Testis (tissue), 2 donors: ENCODE measurements at regions not wholly inside any gene's neighbourhood (a gene's known extent, or its start where the extent isn't known, plus 50 kb on each side); places are given as distances from the start of the nearest gene placed in this dataset.

Source experiments
- DNase-seq: peaks from one replicate; pipeline ENCODE4 v3.0.0-alpha.2; 2019
- H3K27ac ChIP-seq, 2 donors: fragments of 200-600 bp; sonication (generic); one replicate each; pipeline ENCODE4 v1.5.1; 2019
- H3K27me3 ChIP-seq: fragments of 200-600 bp; sonication (generic); one replicate; pipeline ENCODE4 v1.5.1; 2019
- H3K36me3 ChIP-seq: fragments of 200-600 bp; sonication (generic); one replicate; pipeline ENCODE4 v1.5.1; 2017; ENCODE audit warnings: low read depth; ENCODE audit errors: missing control alignments
- H3K4me1 ChIP-seq: fragments of 200-600 bp; sonication (generic); one replicate; pipeline ENCODE4 v1.5.1; 2019
- H3K4me3 ChIP-seq, 2 donors: fragments of 200-600 bp; sonication (generic); one replicate each; pipeline ENCODE4 v1.5.1; 2017 to 2019
- H3K9me3 ChIP-seq: fragments of 200-600 bp; sonication (generic); one replicate; pipeline ENCODE4 v1.5.1; 2017
- POLR2A ChIP-seq: fragments of 450-650 bp; IDR thresholded peaks from one replicate; pipeline ENCODE4 v1.6.1; 2017; ENCODE audit warnings: antibody characterized with exemption, mild to moderate bottlenecking, moderate library complexity
- WGBS, 2 donors: methylation state at CpG; one replicate each; pipeline ENCODE4 v1.1.5; 2018; 5-methylcytosine and 5-hydroxymethylcytosine counted together
- intact Hi-C: fragments of 100-400 bp; cut with DNase I; formaldehyde crosslinking; loops from one replicate; pipeline ENCODE4 v1.15.1; 2023; ENCODE audit warnings: low total_unique reads
- TF ChIP-seq, protein P1 (sequence below), 3 experiments: fragments of 450-650 bp in 2 of 3; fragments of 200-600 bp in 1 of 3; sonication (generic) in 1 of 3; IDR thresholded peaks; one replicate each; pipeline ENCODE4 v1.5.1; 2016 to 2019; ENCODE audit warnings: antibody characterized with exemption in 3 of 3, mild to moderate bottlenecking in 2 of 3, moderate library complexity in 1 of 3

DNA sequence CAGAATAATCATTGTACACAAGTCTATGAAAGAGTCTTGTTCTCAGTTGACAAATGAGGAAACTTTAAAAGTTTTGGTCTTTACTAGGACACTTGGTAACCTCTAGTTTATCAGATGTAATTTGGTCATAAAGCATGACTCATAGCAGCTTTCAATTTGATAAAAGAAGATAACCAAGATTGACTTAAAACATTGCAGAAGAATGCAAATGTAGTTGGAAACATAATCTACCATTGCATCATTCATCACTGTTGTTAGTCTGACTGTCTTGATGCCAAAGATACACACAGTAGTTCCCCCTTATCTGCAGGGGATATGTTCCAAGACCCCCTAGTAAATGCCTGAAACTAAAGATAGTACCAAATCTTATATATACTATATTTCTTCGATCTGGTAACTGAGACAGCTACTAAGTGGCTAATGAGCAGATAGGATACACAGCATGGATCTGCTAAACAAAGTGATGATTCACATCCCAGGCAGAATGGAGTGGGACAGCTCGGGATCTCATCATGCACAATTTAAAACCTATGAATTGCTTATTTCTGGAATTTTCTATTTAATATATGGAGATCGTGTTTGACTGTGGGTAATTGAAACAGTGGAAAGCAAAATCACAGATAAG, 131.4 kb upstream of the CCDC68 start:
- no peak for TF ChIP-seq POLR2A
- TF ChIP-seq, protein P1, sequence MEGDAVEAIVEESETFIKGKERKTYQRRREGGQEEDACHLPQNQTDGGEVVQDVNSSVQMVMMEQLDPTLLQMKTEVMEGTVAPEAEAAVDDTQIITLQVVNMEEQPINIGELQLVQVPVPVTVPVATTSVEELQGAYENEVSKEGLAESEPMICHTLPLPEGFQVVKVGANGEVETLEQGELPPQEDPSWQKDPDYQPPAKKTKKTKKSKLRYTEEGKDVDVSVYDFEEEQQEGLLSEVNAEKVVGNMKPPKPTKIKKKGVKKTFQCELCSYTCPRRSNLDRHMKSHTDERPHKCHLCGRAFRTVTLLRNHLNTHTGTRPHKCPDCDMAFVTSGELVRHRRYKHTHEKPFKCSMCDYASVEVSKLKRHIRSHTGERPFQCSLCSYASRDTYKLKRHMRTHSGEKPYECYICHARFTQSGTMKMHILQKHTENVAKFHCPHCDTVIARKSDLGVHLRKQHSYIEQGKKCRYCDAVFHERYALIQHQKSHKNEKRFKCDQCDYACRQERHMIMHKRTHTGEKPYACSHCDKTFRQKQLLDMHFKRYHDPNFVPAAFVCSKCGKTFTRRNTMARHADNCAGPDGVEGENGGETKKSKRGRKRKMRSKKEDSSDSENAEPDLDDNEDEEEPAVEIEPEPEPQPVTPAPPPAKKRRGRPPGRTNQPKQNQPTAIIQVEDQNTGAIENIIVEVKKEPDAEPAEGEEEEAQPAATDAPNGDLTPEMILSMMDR (IDR thresholded peaks at IDR 0.05): no peak
- 58 to 61% methylated on average over 3 of the region's 3 CpGs for WGBS, 2 donors
- Histone ChIP-seq H3K4me1 (no peaks in the 10 kb centered on the region), H3K36me3 (no peaks in the 10 kb centered on the region), H3K27ac (no peak overlapping the region), H3K27me3 (no peaks in the 10 kb centered on the region), H3K9me3 (no peaks in the 10 kb centered on the region), H3K4me3 (no peak overlapping the region)
- DNase-seq: no peak
- intact Hi-C loops: no loop called here

DNA sequence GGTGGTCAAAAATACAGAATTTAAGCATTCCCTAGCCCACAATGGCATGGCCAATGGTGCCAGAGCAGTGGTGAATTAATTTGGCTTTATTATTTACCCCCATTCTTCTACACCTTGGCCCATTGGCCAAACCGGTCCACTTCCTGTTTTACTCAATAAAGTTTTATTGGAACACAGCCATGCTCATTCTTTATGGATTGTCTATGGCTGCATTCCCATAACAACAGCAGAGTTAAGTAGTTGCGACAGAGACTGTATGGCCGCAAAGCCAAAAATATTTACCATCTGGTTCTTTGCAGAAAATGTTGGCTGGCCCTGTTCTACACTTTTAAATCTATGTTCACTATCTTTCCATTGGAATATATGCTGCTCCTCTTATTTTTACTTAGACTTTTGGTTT, 130.3 kb upstream of the CCDC68 start:
- Histone ChIP-seq H3K27ac (no peak overlapping the region), H3K4me3 (no peak overlapping the region), H3K36me3 (no peaks in the 10 kb centered on the region), H3K27me3 (no peaks in the 10 kb centered on the region), H3K4me1 (no peaks in the 10 kb centered on the region), H3K9me3 (no peaks in the 10 kb centered on the region)
- 82 to 86% methylated on average over 3 of the region's 3 CpGs for WGBS, 2 donors
- intact Hi-C loops: no loop called here
- no peak for DNase-seq
- TF ChIP-seq, protein P1 (IDR thresholded peaks at IDR 0.05): no peak
- no peak for TF ChIP-seq POLR2A

DNA sequence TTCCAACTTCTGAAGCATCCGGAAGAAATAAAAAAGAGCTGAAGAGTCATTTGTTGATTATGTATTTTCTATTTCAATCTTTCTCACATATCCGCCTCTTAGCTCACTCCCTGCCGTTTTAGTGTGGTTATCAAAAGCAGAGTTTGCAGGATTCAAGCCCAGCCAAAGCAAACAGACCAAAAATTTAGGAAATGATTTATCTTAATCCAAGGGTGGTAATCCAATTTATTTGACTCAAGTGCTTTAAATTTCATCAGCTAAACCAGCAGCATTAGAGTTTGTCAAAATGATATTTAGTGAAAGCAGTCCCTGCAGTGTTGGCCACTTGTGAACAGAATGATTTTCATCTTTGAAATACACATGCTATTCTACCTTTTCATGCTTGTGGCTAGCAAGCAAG, 129.3 kb upstream of the CCDC68 start:
- no peaks in the 10 kb centered on the region for H3K4me1 ChIP-seq
- DNase-seq: no peak
- no peak overlapping the region for H3K27ac ChIP-seq
- TF ChIP-seq, protein P1 (IDR thresholded peaks at IDR 0.05): no peak
- TF ChIP-seq POLR2A: no peak
- 45 to 47% methylated on average over 3 of the region's 3 CpGs for WGBS, 2 donors
- intact Hi-C loops: no loop called here
- no peaks in the 10 kb centered on the region for H3K36me3 ChIP-seq
- H3K4me3 ChIP-seq: no peak overlapping the region
- no peaks in the 10 kb centered on the region for H3K27me3 ChIP-seq
- no peaks in the 10 kb centered on the region for H3K9me3 ChIP-seq

DNA sequence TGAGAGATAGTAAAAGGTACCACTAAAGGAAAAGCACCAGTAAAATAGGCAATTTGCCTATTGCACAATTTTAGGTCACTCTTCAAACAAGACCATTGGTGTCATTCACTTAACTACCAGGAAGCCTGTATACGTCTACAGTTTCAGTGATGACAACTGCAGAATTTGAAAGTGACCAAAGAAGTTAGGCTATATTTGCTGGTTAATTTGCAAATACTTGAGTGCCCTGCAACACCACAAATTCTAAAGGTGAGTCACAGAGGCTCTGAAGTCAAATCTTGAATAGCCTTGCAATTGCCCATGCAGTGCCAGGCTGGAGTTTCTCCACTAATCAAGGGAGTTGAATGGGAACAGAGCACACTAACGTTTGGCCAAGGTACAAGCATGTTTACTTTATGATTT, 128.7 kb upstream of the CCDC68 start:
- Histone ChIP-seq H3K9me3 (no peaks in the 10 kb centered on the region), H3K36me3 (no peaks in the 10 kb centered on the region), H3K4me1 (no peaks in the 10 kb centered on the region), H3K27ac (no peak overlapping the region), H3K4me3 (no peak overlapping the region), H3K27me3 (no peaks in the 10 kb centered on the region)
- intact Hi-C loops: no loop called here
- DNase-seq: no peak
- TF ChIP-seq POLR2A: no peak
- TF ChIP-seq, protein P1 (IDR thresholded peaks at IDR 0.05): no peak
- 61% methylated on average over 2 of the region's 2 CpGs for whole genome bisulfite sequencing, 2 donors

DNA sequence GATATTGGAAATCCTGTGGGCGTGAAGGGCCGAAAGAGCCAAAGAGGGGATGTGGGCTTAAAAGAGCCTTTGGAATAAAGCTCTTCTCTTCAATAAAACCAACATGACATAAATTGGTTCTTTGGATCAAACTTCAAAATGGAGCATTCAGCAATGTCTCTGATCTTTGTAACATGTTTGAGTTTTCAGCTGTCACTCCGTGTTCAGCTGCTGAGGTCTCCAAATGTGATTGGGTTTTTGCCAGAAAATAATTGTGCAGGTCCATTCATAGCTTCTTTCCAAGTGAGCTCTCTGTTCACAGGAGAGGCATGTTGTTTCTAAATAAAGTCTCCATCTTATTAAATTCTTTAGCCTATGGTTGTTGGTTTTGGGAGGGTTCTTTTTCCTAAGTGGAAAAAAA, 127.6 kb upstream of the CCDC68 start:
- no peak for DNase-seq
- TF ChIP-seq POLR2A: no peak
- TF ChIP-seq, protein P1 (IDR thresholded peaks at IDR 0.05): no peak
- Histone ChIP-seq H3K9me3 (no peaks in the 10 kb centered on the region), H3K36me3 (no peaks in the 10 kb centered on the region), H3K27ac (no peak overlapping the region), H3K27me3 (no peaks in the 10 kb centered on the region), H3K4me3 (no peak overlapping the region), H3K4me1 (no peaks in the 10 kb centered on the region)
- intact Hi-C loops: no loop called here
- 84 to 86% methylated on average over 3 of the region's 3 CpGs for WGBS, 2 donors
